T-cell (primary cell): ENCODE measurements at regions not wholly inside any gene's neighbourhood (a gene's known extent, or its start where the extent isn't known, plus 50 kb on each side); places are given as distances from the start of the nearest gene placed in this dataset.

Experiments
- ATAC-seq, 4 experiments: fragments of 200-7000 bp in 3 of 4; fragments of 150-1000 bp in 1 of 4; cut with Tn5 transposase; replicated peaks in 1 of 4; 1 replicate in 3 of 4; 2 replicates in 1 of 4; pipeline ENCODE4 v1.10.0; 2021; ENCODE audit warnings: moderate library complexity in 3 of 4, mild to moderate bottlenecking in 2 of 4, moderate number of reproducible peaks in 1 of 4
- CTCF ChIA-PET, 2 donors: fragments of 300-600 bp; sonication (Branson Sonifier 250); formaldehyde crosslinking; loops; one replicate each; lab custom pipeline; 2022; ENCODE audit warnings: antibody characterized with exemption in 2 of 2; lab: Charles Lee
- POLR2A ChIA-PET, 2 donors: fragments of 300-600 bp; sonication (Branson Sonifier 250); formaldehyde crosslinking; loops; one replicate each; lab custom pipeline; 2022; ENCODE audit warnings: antibody characterized with exemption in 2 of 2; lab: Charles Lee
- DNase-seq, 35 experiments: peaks; one replicate each; pipeline versions ENCODE4 v3.0.0 to v3.0.0-alpha.2; 2013 to 2023
- H3K27ac ChIP-seq: one replicate; pipeline ENCODE4 v1.5.1; 2013; ENCODE audit warnings: low read length
- H3K27me3 ChIP-seq, 2 experiments: replicated peaks in 1 of 2; 1 replicate in 1 of 2; 2 replicates in 1 of 2; pipeline versions ENCODE4 v1.6.1 to v1.7.0; 2013; ENCODE audit warnings: low read length in 1 of 2, mixed read lengths in 1 of 2; ENCODE audit not compliant: control insufficient read depth in 2 of 2, insufficient read depth in 2 of 2; ENCODE audit errors: extremely low read depth in 1 of 2
- H3K36me3 ChIP-seq, 2 donors: 1 replicate in 1 of 2; 2 replicates in 1 of 2; pipeline versions ENCODE4 v1.6.1 to v1.7.0; 2013; ENCODE audit warnings: low read length in 1 of 2; ENCODE audit not compliant: control insufficient read depth in 2 of 2, insufficient read depth in 1 of 2; ENCODE audit errors: extremely low read depth in 1 of 2
- H3K4me1 ChIP-seq, 2 experiments: 1 replicate in 1 of 2; 2 replicates in 1 of 2; pipeline versions ENCODE4 v1.6.1 to v1.7.0; 2013; ENCODE audit warnings: low read length in 2 of 2, mixed read lengths in 1 of 2; ENCODE audit not compliant: insufficient read depth in 2 of 2, control insufficient read depth in 1 of 2; ENCODE audit errors: extremely low read depth in 1 of 2
- H3K4me3 ChIP-seq, 2 donors: 1 replicate in 1 of 2; 2 replicates in 1 of 2; pipeline versions ENCODE4 v1.5.1 to v1.7.0; 2013; ENCODE audit warnings: mild to moderate bottlenecking in 2 of 2, low read length in 1 of 2, moderate library complexity in 1 of 2; ENCODE audit not compliant: control insufficient read depth in 1 of 2; ENCODE audit errors: extremely low read depth in 1 of 2
- H3K9me3 ChIP-seq: 2 replicates; pipeline ENCODE4 v1.7.0; 2013
- H3K27ac Mint-ChIP-seq, 2 donors: one replicate each; pipeline ENCODE4 v1.8.0; 2020 to 2021; ENCODE audit warnings: mild to moderate bottlenecking in 2 of 2, mixed read lengths in 2 of 2
- H3K27me3 Mint-ChIP-seq, 2 donors: one replicate each; pipeline ENCODE4 v1.8.0; 2021 to 2022; ENCODE audit warnings: mixed read lengths in 2 of 2
- H3K36me3 Mint-ChIP-seq: one replicate; pipeline ENCODE4 v1.8.0; 2021; ENCODE audit warnings: mixed read lengths
- H3K4me1 Mint-ChIP-seq, 3 donors: one replicate each; pipeline ENCODE4 v1.8.0; 2020 to 2022; ENCODE audit warnings: mixed read lengths in 3 of 3, mild to moderate bottlenecking in 1 of 3
- H3K4me3 Mint-ChIP-seq, 3 donors: one replicate each; pipeline ENCODE4 v1.8.0; 2020 to 2022; ENCODE audit warnings: mild to moderate bottlenecking in 3 of 3, mixed read lengths in 3 of 3, moderate library complexity in 3 of 3
- H3K9me3 Mint-ChIP-seq, 3 donors: one replicate each; pipeline ENCODE4 v1.8.0; 2020 to 2022; ENCODE audit warnings: mixed read lengths in 3 of 3
- WGBS: methylation state at CpG from one replicate; pipeline ENCODE4 v1.1.5; 2013; ENCODE audit warnings: missing lambda C conversion rate; ENCODE audit not compliant: insufficient coverage; 5-methylcytosine and 5-hydroxymethylcytosine counted together

- Mint-ChIP-seq H3K36me3 (no peaks in the 10 kb centered on the region), H3K27me3 (peaks cover 0 to 17% of the 10 kb centered on the region in 2 donors), H3K4me1 (no peaks in the 10 kb centered on the region), H3K4me3 (no peak overlapping the region), H3K9me3 (no peaks in the 10 kb centered on the region), H3K27ac (no peak overlapping the region)
- DNase-seq (no peak), ATAC-seq (no peak)
- Histone ChIP-seq H3K27ac (no peak overlapping the region), H3K4me1 (no peaks in the 10 kb centered on the region), H3K4me3 (no peak overlapping the region), H3K27me3 (no peaks in the 10 kb centered on the region), H3K36me3 (no peaks in the 10 kb centered on the region), H3K9me3 (no peaks in the 10 kb centered on the region)
- ChIA-PET CTCF (interaction anchor here in 1 of 2 donors (0.9 kb wide), 1 partner anchor 23 kb away, joined by 3 read pairs; no protein-coding TSS in a partner anchor), POLR2A (no interaction called here)
- WGBS, result no CpG with 5 or more reads among the region's 1 CpG
These were observed 187.0 kb upstream of the TRPM3 start for GRCh38 chr9:71308454-71308853.

GRCh38 chr9:71306134-71306533 lies 184.7 kb upstream of the TRPM3 start:
- ChIA-PET CTCF (no interaction called here), POLR2A (interaction anchor here in 1 of 2 donors (0.6 kb wide), 1 partner anchor 783 kb away, joined by 3 read pairs; no protein-coding TSS in a partner anchor)
- DNase-seq, result no peak
- Mint-ChIP-seq H3K27me3 (peaks cover 0 to 13% of the 10 kb centered on the region in 2 donors), H3K36me3 (no peaks in the 10 kb centered on the region), H3K27ac (no peak overlapping the region), H3K4me1 (no peaks in the 10 kb centered on the region), H3K9me3 (no peaks in the 10 kb centered on the region), H3K4me3 (no peak overlapping the region)
- H3K4me3 ChIP-seq, result no peak overlapping the region
- no peaks in the 10 kb centered on the region for H3K36me3 ChIP-seq
- H3K27ac ChIP-seq, result no peak overlapping the region
- 67% methylated on average over 1 of the region's 3 CpGs for WGBS
- no peaks in the 10 kb centered on the region for H3K9me3 ChIP-seq
- no peaks in the 10 kb centered on the region for H3K27me3 ChIP-seq
- no peaks in the 10 kb centered on the region for H3K4me1 ChIP-seq
- ATAC-seq, result no peak

- H3K9me3 ChIP-seq, result no peaks in the 10 kb centered on the region
- no peak for ATAC-seq
- no peaks in the 10 kb centered on the region for H3K36me3 Mint-ChIP-seq
- H3K4me3 ChIP-seq, result no peak overlapping the region
- H3K36me3 ChIP-seq, result no peaks in the 10 kb centered on the region
- ChIA-PET POLR2A (no interaction called here), CTCF (no interaction called here)
- H3K4me3 Mint-ChIP-seq, result no peak overlapping the region
- no CpG with 5 or more reads among the region's 1 CpG for WGBS
- no peaks in the 10 kb centered on the region for H3K4me1 Mint-ChIP-seq
- no peak overlapping the region for H3K27ac ChIP-seq
- H3K4me1 ChIP-seq, result no peaks in the 10 kb centered on the region
- no peaks in the 10 kb centered on the region for H3K9me3 Mint-ChIP-seq
- no peak overlapping the region for H3K27ac Mint-ChIP-seq
- H3K27me3 ChIP-seq, result no peaks in the 10 kb centered on the region
- DNase-seq, result no peak
- H3K27me3 Mint-ChIP-seq, result peaks cover 5 to 6% of the 10 kb centered on the region in 2 donors
These were observed 181.9 kb upstream of the TRPM3 start for GRCh38 chr9:71303351-71303750.

- H3K27ac ChIP-seq, result no peak overlapping the region
- ChIA-PET CTCF (no interaction called here), POLR2A (no interaction called here)
- H3K4me3 ChIP-seq, result no peak overlapping the region
- H3K4me1 ChIP-seq, result no peaks in the 10 kb centered on the region
- DNase-seq (no peak), ATAC-seq (no peak)
- no peaks in the 10 kb centered on the region for H3K9me3 Mint-ChIP-seq
- no peaks in the 10 kb centered on the region for H3K27me3 ChIP-seq
- H3K27me3 Mint-ChIP-seq, result peaks cover 6 to 9% of the 10 kb centered on the region in 2 donors
- WGBS, result 57% methylated on average over 2 of the region's 5 CpGs
- H3K36me3 ChIP-seq, result no peaks in the 10 kb centered on the region
- H3K4me1 Mint-ChIP-seq, result no peaks in the 10 kb centered on the region
- H3K9me3 ChIP-seq, result no peaks in the 10 kb centered on the region
- no peak overlapping the region for H3K27ac Mint-ChIP-seq
- H3K4me3 Mint-ChIP-seq, result no peak overlapping the region
- no peaks in the 10 kb centered on the region for H3K36me3 Mint-ChIP-seq
These were observed 181.4 kb upstream of the TRPM3 start for GRCh38 chr9:71302776-71303175.

GRCh38 chr9:71295928-71296327 lies 174.5 kb upstream of the TRPM3 start:
- H3K27ac ChIP-seq, result no peak overlapping the region
- Mint-ChIP-seq H3K36me3 (no peaks in the 10 kb centered on the region), H3K27ac (no peak overlapping the region), H3K4me1 (no peaks in the 10 kb centered on the region), H3K4me3 (no peak overlapping the region), H3K27me3 (peaks cover 9 to 15% of the 10 kb centered on the region in 2 donors), H3K9me3 (no peaks in the 10 kb centered on the region)
- POLR2A ChIA-PET, result no interaction called here
- H3K4me3 ChIP-seq, result no peak overlapping the region
- ATAC-seq (no peak), DNase-seq (no peak)
- H3K4me1 ChIP-seq, result no peaks in the 10 kb centered on the region
- WGBS, result no CpG with 5 or more reads among the region's 3 CpGs
- H3K36me3 ChIP-seq, result no peaks in the 10 kb centered on the region
- no peaks in the 10 kb centered on the region for H3K27me3 ChIP-seq
- CTCF ChIA-PET, result no interaction called here
- no peaks in the 10 kb centered on the region for H3K9me3 ChIP-seq

- no CpG with 5 or more reads among the region's 4 CpGs for WGBS
- no peaks in the 10 kb centered on the region for H3K9me3 Mint-ChIP-seq
- POLR2A ChIA-PET, result no interaction called here
- CTCF ChIA-PET, result interaction anchor here (0.5 to 1.8 kb wide), 6 partner anchors 9 to 1654 kb away, joined by 4 to 8 read pairs (median 6); no protein-coding TSS in a partner anchor
- DNase-seq (no peak), ATAC-seq (no peak)
- peaks cover 2 to 10% of the 10 kb centered on the region in 2 donors for H3K27me3 Mint-ChIP-seq
- no peaks in the 10 kb centered on the region for H3K9me3 ChIP-seq
- no peaks in the 10 kb centered on the region for H3K27me3 ChIP-seq
- no peak overlapping the region for H3K4me3 ChIP-seq
- H3K36me3 Mint-ChIP-seq, result no peaks in the 10 kb centered on the region
- H3K4me1 Mint-ChIP-seq, result no peaks in the 10 kb centered on the region
- no peak overlapping the region for H3K4me3 Mint-ChIP-seq
- H3K36me3 ChIP-seq, result no peaks in the 10 kb centered on the region
- H3K27ac Mint-ChIP-seq, result no peak overlapping the region
- no peak overlapping the region for H3K27ac ChIP-seq
- no peaks in the 10 kb centered on the region for H3K4me1 ChIP-seq
These were observed 164.7 kb upstream of the TRPM3 start for GRCh38 chr9:71286146-71286545.
